Ovary (tissue), 3 donors: ENCODE measurements at regions not wholly inside any gene's neighbourhood (a gene's known extent, or its start where the extent isn't known, plus 50 kb on each side); places are given as distances from the start of the nearest gene placed in this dataset.

ENCODE experiments used
- EP300 ChIP-seq: sonication (generic); formaldehyde crosslinking; IDR thresholded peaks from one replicate; pipeline ENCODE4 v1.6.1; 2017; ENCODE audit warnings: antibody characterized with exemption
- POLR2A ChIP-seq: fragments of 450-650 bp; IDR thresholded peaks from one replicate; pipeline ENCODE4 v1.6.1; 2017; ENCODE audit warnings: antibody characterized with exemption, mild to moderate bottlenecking, moderate library complexity
- TF ChIP-seq, protein P1 (sequence below), 3 donors: fragments of 450-650 bp in 2 of 3; fragments of 200-600 bp in 1 of 3; IDR thresholded peaks; one replicate each; pipeline versions ENCODE4 v1.5.1 to v1.8.0; 2016 to 2022; ENCODE audit warnings: antibody characterized with exemption in 3 of 3, mild to moderate bottlenecking in 1 of 3
- donor health status: DM: no; HTN: no; CAD: no.

- TF ChIP-seq, protein P1, sequence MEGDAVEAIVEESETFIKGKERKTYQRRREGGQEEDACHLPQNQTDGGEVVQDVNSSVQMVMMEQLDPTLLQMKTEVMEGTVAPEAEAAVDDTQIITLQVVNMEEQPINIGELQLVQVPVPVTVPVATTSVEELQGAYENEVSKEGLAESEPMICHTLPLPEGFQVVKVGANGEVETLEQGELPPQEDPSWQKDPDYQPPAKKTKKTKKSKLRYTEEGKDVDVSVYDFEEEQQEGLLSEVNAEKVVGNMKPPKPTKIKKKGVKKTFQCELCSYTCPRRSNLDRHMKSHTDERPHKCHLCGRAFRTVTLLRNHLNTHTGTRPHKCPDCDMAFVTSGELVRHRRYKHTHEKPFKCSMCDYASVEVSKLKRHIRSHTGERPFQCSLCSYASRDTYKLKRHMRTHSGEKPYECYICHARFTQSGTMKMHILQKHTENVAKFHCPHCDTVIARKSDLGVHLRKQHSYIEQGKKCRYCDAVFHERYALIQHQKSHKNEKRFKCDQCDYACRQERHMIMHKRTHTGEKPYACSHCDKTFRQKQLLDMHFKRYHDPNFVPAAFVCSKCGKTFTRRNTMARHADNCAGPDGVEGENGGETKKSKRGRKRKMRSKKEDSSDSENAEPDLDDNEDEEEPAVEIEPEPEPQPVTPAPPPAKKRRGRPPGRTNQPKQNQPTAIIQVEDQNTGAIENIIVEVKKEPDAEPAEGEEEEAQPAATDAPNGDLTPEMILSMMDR (IDR thresholded peaks at IDR 0.05), result no peak
- TF ChIP-seq POLR2A, result no peak
- no peak for TF ChIP-seq EP300
Measured at GRCh38 chr12:67400742-67401141, 131.6 kb downstream of the CAND1 start.
